ENCODE measurements at regions not wholly inside any gene's neighbourhood (a gene's known extent, or its start where the extent isn't known, plus 50 kb on each side); places are given as distances from the start of the nearest gene placed in this dataset.

- TF ChIP-seq POLR2A (IDR thresholded peaks at IDR 0.05), result no peak
- TF ChIP-seq CTCF (IDR thresholded peaks at IDR 0.05), result no peak
Observed at GRCh38 chr2:173496746-173497145, 142.1 kb downstream of the CDCA7 start.

All from vagina (tissue), 2 donors.